HEK293T (cell line): ENCODE measurements at regions not wholly inside any gene's neighbourhood (a gene's known extent, or its start where the extent isn't known, plus 50 kb on each side); places are given as distances from the start of the nearest gene placed in this dataset.

ENCODE experiments used
- CTCF ChIA-PET: fragments of 350-600 bp; formaldehyde crosslinking; extraction: SDS; loops from one replicate; lab custom pipeline; 2021; ENCODE audit warnings: antibody characterized with exemption, inconsistent platforms; lab: Yijun Ruan, JAX
- POLR2A ChIA-PET: fragments of 350-600 bp; formaldehyde crosslinking; extraction: SDS; loops from one replicate; lab custom pipeline; 2020; ENCODE audit warnings: antibody characterized with exemption, inconsistent platforms; lab: Yijun Ruan, JAX
- DNase-seq: peaks from one replicate; pipeline ENCODE4 v3.0.0; 2012; ENCODE audit warnings: mixed read lengths; ENCODE audit errors: extremely low spot score
- ARNT ChIP-seq: fragments of 450-650 bp; IDR thresholded peaks from 2 replicates; pipeline ENCODE4 v1.6.1; 2017; ENCODE audit warnings: mild to moderate bottlenecking
- BHLHE40 ChIP-seq: fragments of 450-650 bp; IDR thresholded peaks from 2 replicates; pipeline ENCODE4 v1.6.1; 2016; ENCODE audit warnings: mild to moderate bottlenecking, moderate library complexity, borderline replicate concordance
- CTBP1 ChIP-seq: fragments of 450-650 bp; IDR thresholded peaks from 2 replicates; pipeline ENCODE4 v1.6.1; 2016; ENCODE audit warnings: borderline replicate concordance
- ELF4 ChIP-seq: fragments of 450-650 bp; IDR thresholded peaks from 2 replicates; pipeline ENCODE4 v1.6.1; 2017; ENCODE audit warnings: antibody characterized with exemption
- FOXA1 ChIP-seq: fragments of 450-650 bp; IDR thresholded peaks from 2 replicates; pipeline ENCODE4 v1.6.1; 2016; ENCODE audit warnings: mild to moderate bottlenecking
- FOXK2 ChIP-seq: fragments of 450-650 bp; IDR thresholded peaks from 2 replicates; pipeline ENCODE4 v1.6.1; 2016; ENCODE audit warnings: mild to moderate bottlenecking
- FOXM1 ChIP-seq: fragments of 450-650 bp; IDR thresholded peaks from 2 replicates; pipeline ENCODE4 v1.6.1; 2017; ENCODE audit warnings: mild to moderate bottlenecking, borderline replicate concordance
- HDGF ChIP-seq: fragments of 450-650 bp; IDR thresholded peaks from 2 replicates; pipeline ENCODE4 v1.6.1; 2017; ENCODE audit warnings: antibody characterized with exemption, borderline replicate concordance
- L3MBTL2 ChIP-seq: fragments of 450-650 bp; conservative IDR thresholded peaks from 2 replicates; pipeline ENCODE4 v1.6.1; 2016; ENCODE audit warnings: mild to moderate bottlenecking
- LEF1 ChIP-seq: fragments of 450-650 bp; IDR thresholded peaks from 2 replicates; pipeline ENCODE4 v1.6.1; 2017; ENCODE audit warnings: mild to moderate bottlenecking, borderline replicate concordance
- NFRKB ChIP-seq: fragments of 450-650 bp; IDR thresholded peaks from 2 replicates; pipeline ENCODE4 v1.6.1; 2016; ENCODE audit warnings: mild to moderate bottlenecking, moderate library complexity
- SP1 ChIP-seq: fragments of 450-650 bp; IDR thresholded peaks from 2 replicates; pipeline ENCODE4 v1.6.1; 2017
- SUZ12 ChIP-seq: fragments of 450-650 bp; IDR thresholded peaks from 2 replicates; pipeline ENCODE4 v1.6.1; 2016; ENCODE audit warnings: mild to moderate bottlenecking
- TARDBP ChIP-seq: fragments of 450-650 bp; IDR thresholded peaks from 2 replicates; pipeline ENCODE4 v1.6.1; 2016
- ZNF384 ChIP-seq: fragments of 450-650 bp; IDR thresholded peaks from 2 replicates; pipeline ENCODE4 v1.6.1; 2016
- TF ChIP-seq, protein P1 (sequence below): fragments of 450-650 bp; IDR thresholded peaks from 2 replicates; pipeline ENCODE4 v1.6.1; 2016

GRCh38 chr12:91767237-91767636 lies 378.4 kb downstream of the BTG1 start:
- CTCF ChIA-PET, result no interaction called here

GRCh38 chr12:91766454-91766853 lies 379.2 kb downstream of the BTG1 start:
- TF ChIP-seq L3MBTL2 (no peak), ZNF384 (no peak)
- ChIA-PET CTCF (no interaction called here), POLR2A (no interaction called here)
- DNase-seq, result no peak

More at GRCh38 chr12:91767237-91767636, 378.4 kb downstream of the BTG1 start:
- POLR2A ChIA-PET, result no interaction called here
- no peak for DNase-seq
- TF ChIP-seq SUZ12 (no peak), CTBP1 (no peak), FOXA1 (no peak), NFRKB (no peak), BHLHE40 (no peak), TARDBP (no peak), FOXK2 (no peak), L3MBTL2 (no peak), ARNT (no peak), SP1 (no peak)

DNA sequence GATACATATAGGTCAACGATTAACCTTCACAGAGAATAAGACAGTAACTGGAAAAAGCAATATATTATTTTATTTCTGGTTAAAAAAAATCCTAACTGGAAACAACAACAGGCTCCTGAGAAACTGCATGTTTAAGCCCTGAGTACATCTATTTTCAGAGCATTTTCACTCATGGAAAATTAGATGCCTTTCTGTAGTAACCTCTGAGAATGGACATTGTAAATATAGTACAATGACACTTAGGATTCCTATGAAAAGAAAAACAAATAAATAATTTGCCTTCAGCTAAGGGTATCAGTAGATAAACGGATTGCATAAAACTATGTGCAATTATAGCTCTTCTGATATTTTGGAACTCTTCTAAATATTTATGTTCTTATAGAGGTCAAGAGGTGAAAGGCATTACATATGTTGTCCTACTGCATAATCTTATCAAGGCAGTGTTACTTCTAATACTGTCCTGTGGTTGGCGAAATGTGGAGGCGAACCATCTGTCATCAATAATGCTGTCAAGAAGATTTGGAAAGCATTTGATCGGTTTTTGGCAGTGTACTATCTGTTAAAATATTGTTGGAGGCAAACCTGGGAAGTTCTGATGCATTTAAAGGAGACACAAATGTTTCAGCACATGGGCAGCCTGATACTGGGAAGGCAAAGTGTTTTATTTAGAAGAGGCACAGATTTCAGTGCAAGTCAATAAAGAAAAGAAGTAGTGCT lies 381.8 kb downstream of the BTG1 start:
- DNase-seq, result no peak
- CTCF ChIA-PET, result no interaction called here
- TF ChIP-seq HDGF (no peak), NFRKB (no peak), ZNF384 (no peak), SUZ12 (no peak), FOXA1 (no peak), ELF4 (no peak), BHLHE40 (no peak), TARDBP (no peak), SP1 (no peak)
- TF ChIP-seq, protein P1, sequence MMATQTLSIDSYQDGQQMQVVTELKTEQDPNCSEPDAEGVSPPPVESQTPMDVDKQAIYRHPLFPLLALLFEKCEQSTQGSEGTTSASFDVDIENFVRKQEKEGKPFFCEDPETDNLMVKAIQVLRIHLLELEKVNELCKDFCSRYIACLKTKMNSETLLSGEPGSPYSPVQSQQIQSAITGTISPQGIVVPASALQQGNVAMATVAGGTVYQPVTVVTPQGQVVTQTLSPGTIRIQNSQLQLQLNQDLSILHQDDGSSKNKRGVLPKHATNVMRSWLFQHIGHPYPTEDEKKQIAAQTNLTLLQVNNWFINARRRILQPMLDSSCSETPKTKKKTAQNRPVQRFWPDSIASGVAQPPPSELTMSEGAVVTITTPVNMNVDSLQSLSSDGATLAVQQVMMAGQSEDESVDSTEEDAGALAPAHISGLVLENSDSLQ, result no peak
- POLR2A ChIA-PET, result no interaction called here

DNA sequence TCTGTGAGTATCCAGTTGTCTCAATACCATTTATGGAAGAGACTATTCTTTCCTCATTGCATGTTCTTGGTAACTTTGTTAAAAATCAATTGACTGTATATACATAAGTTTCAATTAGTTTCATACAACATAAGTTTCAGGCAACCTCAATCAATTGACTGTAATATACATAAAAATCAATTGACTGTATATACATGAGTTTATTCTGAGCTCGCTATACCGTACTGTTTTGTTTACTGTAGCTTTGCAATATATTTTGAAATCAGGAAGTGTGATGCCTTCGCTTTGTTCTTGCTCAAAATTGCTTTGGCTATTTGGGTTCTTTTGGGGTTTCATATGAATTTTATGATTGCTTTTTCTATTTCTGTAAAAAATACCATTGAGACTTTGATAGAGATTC lies 392.0 kb downstream of the BTG1 start:
- CTCF ChIA-PET, result no interaction called here
- TF ChIP-seq CTBP1 (no peak), NFRKB (no peak), TARDBP (no peak), ARNT (no peak), ELF4 (no peak), FOXA1 (no peak), HDGF (no peak), L3MBTL2 (no peak), ZNF384 (no peak), SUZ12 (no peak), FOXK2 (no peak), LEF1 (no peak), BHLHE40 (no peak), SP1 (no peak), FOXM1 (no peak)
- TF ChIP-seq, protein P1, result no peak
- no peak for DNase-seq
- POLR2A ChIA-PET, result no interaction called here

DNA sequence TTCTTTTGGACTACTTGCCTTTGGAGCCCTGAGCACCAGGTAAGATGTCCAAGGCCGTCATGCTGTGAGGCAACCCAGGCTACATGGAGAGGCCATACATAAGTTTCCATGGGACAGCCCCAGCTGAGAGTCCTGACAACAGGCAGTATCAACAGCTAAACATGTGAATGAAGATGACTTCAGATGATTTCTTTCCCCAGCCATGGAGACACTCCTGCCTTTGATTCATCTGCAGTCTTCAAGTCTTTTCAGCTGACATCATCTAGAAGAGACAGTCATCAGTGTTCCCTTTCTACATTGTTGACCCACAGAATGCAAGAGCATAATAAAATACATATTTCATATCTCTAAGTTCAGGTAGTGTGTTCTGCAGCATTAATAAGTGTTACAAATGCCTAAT lies 398.7 kb downstream of the BTG1 start:
- ChIA-PET POLR2A (no interaction called here), CTCF (no interaction called here)
- DNase-seq, result no peak
- TF ChIP-seq TARDBP (no peak), FOXK2 (no peak), L3MBTL2 (no peak), ELF4 (no peak), FOXM1 (no peak), ARNT (no peak), ZNF384 (no peak), NFRKB (no peak), BHLHE40 (no peak), HDGF (no peak), FOXA1 (no peak), LEF1 (no peak), SUZ12 (no peak), CTBP1 (no peak), SP1 (no peak)
- TF ChIP-seq, protein P1, result no peak

DNA sequence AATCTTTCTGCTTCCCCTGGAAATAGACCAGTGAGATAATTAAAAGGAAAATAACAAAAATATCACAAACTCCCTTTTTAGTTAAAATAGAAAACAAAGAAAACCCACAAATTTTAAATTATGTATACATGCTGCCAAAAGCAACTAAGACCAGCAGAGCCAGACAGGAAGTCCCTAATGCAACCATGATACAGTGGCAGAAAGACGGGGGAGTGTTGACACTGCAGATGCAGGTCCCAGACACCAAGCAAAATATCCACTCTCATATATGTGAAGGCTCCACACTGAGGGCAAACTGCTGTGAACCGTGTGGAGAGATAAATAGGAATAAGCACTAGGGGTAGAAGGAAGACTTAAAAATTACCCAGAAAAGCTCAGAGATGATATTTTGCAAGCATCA lies 401.0 kb downstream of the BTG1 start:
- ChIA-PET CTCF (no interaction called here), POLR2A (no interaction called here)
- TF ChIP-seq FOXA1 (no peak), NFRKB (no peak), FOXM1 (no peak), SUZ12 (no peak), L3MBTL2 (no peak), ZNF384 (no peak), ARNT (no peak), BHLHE40 (no peak), HDGF (no peak), ELF4 (no peak), SP1 (no peak), FOXK2 (no peak), TARDBP (no peak), LEF1 (no peak), CTBP1 (no peak)
- TF ChIP-seq, protein P1, result no peak
- DNase-seq, result no peak
